ENCODE measurements at regions not wholly inside any gene's neighbourhood (a gene's known extent, or its start where the extent isn't known, plus 50 kb on each side); places are given as distances from the start of the nearest gene placed in this dataset.
"Not testable (repeated sequence)": the region's sequence is repeated elsewhere in the genome, so short reads cannot be mapped to it uniquely, and the experiment has no call there.

- DNase-seq (ENCODE audit: low read depth): peak; percentile 92
Measured at GRCh38 chr17:47066841-47067682, 88.0 kb upstream of the RPRML start.

- DNase-seq (ENCODE audit: low read depth): no peak
Measured at GRCh38 chr17:47066095-47066494, 87.0 kb upstream of the RPRML start.

DNA sequence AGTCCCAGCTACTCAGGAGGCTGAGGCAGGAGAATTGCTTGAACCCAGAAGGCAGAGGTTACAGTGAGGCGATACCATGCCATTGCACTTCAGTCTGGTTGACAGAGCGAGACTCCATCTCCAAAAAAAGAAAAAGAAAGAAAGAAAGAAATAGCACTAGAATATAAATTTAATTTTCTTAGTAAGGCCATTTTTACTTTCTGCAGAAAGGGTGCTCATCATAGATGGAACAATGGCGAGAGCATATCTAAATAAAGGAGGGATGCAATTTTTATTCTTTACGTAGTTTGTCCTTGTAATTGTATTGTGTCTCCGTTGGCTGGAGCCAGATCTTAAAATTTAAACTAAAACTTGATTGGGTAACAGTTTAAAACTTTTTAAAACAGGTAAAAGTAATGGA, 85.6 kb upstream of the RPRML start:
- DNase-seq (ENCODE audit: low read depth): no peak

GRCh38 chr17:47063475-47063874, 84.4 kb upstream of the RPRML start:
- no peak for DNase-seq (ENCODE audit: low read depth)

DNA sequence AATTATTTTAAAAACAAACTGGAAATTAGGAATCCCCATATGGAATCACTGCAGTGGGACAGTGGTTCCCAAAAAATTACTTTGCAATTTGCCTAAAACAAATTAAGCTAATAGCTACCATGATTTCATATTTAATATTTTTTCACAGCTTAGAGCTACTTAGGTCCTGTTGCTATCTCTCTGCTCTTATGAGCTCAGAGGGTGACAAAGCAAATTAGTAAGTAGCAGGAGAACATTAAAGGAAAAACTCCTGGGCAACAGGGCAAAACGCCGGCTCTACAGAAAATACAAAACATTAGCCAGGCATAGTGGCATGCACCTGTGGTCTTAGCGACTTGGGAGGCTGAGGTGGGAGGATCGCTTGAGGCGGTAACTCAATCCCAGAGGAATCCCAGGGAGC, 83.8 kb upstream of the RPRML start:
- not testable (repeated sequence) for DNase-seq (ENCODE audit: low read depth)

GRCh38 chr17:47060005-47060404, 81.0 kb upstream of the RPRML start:
- not testable (repeated sequence) for DNase-seq (ENCODE audit: low read depth)

DNA sequence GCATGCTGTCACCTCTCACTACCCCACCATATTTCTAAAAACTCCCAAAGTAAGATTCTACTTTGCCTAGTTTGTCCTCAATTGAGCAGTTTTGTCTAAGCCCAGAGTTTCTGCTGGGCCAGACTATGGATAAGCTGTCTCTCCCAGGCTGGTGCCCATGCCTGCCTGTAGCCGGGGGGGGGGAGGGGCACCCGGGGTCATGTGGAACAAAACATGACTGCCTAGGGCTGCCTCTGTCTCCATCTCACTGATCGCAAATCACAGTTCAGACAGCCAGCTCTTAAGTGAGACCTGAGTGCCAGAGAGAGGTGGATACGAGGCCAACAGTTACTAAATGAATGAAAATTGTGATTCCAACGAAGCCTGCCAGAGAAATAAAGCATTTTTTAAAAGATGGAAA, 78.8 kb upstream of the RPRML start:
- DNase-seq (ENCODE audit: low read depth): no peak

DNA sequence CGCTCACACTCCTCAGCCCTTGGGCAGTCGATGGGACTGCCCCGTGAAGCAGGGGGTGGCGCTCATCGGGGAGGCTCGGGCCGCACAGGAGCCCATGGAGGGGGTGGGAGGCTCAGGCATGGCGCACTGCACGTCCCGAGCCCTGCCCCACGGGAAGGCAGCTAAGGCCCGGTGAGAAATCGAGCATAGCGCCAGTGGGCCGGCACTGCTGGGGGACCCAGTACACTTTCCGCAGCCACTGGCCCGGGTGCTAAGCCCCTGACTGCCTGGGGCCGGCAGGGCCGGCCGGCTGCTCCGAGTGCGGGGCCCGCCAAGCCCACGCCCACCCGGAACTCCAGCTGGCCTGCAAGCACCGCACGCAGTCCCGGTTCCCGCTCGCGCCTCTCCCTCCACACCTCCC, 78.2 kb upstream of the RPRML start:
- not testable (repeated sequence) for DNase-seq (ENCODE audit: low read depth)

- DNase-seq (ENCODE audit: low read depth): not testable (repeated sequence)
Measured at GRCh38 chr17:47056687-47057086, 77.6 kb upstream of the RPRML start.

Data from EH (cell line).